T1000 (cell line): ENCODE measurements at regions not wholly inside any gene's neighbourhood (a gene's known extent, or its start where the extent isn't known, plus 50 kb on each side); places are given as distances from the start of the nearest gene placed in this dataset.
"Not testable (repeated sequence)": the region's sequence is repeated elsewhere in the genome, so short reads cannot be mapped to it uniquely, and the experiment has no call there.

Experiments
- DNase-seq: peaks from one replicate; lab custom pipeline; 2025; ENCODE audit warnings: mixed read lengths; lab: John Stamatoyannopoulos, UW

DNA sequence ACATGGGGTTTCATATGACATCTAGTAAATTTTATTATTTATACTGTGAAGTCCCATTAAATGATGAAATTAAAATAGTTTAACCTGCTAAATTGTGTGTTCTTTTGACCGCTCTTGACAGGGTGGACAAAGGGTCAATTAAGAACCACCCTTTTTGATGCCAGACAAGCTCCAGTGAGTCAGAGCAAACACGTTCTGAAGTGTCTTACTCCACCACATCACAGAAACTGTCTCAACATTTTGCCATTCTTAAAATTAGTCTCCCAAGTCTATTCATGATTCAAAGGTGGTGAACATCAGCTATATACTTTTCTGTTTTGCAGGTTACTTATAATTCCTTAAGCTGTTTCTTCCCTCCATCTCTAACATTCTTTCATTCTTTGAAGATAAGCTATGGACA lies 142.1 kb downstream of the SPATA31A6 start:
- DNase-seq, result not testable (repeated sequence)

DNA sequence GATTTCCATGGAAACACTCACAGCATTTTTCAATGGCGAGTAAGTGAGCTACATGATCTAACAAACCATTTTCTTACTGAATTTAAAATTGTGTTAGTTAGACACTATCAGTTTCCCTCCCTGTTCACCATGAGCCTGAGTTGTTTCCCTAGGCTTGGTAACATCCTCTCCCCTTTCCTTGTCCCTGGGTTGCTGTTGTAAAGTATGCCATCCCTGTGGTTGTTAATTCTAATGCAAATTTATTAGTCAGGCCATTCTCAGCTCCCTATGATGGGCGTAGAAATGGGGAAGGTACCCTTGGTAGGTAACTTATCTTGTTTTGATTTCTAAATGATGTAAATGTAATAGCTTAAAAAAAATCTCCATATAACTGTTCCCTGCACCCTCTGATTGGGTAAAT lies 143.0 kb downstream of the SPATA31A6 start:
- not testable (repeated sequence) for DNase-seq

DNA sequence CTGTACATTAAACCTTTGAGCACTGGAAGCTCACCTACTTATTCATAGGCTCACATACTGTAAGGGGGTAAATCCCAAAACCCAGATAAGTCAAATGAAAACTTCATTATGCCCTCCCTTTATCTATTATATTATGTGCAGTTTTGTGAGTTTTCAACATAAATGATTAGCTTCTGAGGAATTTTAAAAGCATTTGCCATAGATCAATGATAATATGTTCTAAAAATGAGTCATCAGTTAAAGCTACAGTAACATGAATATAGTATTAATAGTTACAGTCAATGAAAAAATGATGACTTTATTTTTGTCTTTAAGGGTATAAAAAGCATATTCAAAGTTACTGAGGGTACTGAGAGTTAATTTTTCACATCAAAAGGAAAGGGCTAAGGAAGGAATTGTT lies 151.9 kb downstream of the SPATA31A6 start:
- not testable (repeated sequence) for DNase-seq

DNA sequence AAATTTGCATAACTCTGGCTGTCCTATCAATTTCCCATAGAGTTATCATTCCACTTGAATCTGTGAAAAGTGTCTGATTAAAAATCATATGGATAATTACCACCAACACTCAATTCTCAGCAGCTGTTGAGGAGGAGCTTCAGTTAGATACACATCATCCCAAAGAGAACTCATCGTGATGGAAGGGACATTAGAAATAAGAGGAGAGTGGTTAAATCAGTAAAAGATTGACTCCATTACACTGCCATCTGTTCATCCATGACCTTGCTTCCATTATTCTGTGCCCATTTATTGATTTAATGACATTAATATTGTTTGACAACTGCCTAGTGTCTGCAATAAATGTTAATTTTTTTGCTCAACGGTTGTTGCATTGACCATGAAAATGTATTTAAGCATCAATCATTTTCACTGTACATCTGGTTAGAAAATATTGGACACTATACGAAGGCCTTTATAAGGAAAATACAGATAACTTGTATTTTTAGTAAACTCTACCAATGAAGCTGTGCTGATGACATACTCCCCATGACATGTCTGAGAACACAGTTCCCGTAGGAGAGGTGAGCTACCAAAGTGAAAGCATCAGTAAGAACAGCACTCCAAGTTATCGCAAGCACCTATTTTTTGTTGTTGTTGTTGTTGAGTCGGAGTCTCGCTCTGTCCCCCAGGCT lies 152.7 kb downstream of the SPATA31A6 start:
- not testable (repeated sequence) for DNase-seq

DNA sequence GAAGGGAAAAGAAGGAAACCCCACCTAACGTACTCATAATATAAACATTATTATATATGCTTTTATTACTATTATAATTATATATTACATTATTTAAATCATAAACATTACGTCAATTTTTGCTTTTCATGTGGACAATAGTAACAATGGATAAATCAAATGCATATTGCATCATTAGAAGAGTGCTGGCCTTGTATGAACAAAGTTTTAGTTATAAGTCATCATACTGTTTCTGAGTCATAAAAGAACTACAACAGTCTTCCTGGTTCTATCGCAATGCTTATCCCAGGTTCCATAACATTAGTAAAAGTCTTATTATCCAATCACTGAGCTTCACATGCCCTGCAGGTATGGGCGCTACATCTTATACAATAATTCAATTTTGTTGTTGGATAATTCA lies 154.8 kb downstream of the SPATA31A6 start:
- DNase-seq, result not testable (repeated sequence)

DNA sequence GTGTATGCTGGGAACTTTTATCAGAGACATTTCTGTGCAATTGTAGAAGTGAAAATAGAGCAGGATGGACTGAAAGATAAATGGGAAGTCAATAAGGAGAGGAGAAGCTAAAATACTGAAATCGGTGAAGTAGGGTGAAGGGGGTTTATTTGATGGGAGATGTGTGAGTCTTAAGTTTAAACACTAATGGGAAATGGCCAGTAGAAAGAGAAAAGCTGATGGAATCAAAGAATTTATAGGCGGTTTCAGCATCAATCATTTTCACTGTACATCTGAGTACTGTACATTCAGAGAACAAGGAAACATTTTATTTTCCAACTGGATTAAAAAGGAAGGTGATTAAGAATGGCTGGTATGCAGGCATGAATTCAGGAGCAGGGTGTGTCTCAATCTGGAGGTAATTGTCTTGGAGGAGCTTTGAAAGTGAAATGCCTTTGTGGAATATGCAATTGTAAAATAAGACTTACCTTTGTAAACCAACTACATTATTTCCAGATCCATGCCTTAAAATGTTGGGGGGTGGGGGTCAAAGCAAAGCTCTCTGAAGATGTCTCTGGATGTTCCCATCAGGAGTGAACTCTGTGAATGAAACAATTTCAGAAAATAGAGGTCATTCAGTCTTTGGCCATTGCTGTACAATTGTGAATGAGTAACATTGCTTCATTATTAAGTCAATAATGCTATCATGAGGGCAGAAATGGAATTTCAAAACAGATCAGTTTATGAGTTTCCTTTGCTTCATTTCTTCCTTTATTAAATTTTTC lies 156.4 kb downstream of the SPATA31A6 start:
- DNase-seq, result not testable (repeated sequence)

DNA sequence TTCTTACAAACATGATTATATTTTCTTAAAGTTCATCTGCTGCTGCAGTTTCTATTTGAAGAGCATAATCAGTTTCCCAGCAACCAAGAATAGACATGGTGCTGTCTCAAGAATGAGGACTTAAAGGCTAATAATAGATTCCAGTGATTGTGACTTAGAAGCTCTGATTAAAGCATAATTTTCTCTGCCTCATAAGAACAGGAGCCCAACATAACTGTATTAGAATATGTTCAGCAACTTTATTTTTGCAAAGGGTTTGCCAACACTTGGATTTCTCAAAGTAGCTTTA lies 156.9 kb downstream of the SPATA31A6 start:
- DNase-seq, result not testable (repeated sequence)

DNA sequence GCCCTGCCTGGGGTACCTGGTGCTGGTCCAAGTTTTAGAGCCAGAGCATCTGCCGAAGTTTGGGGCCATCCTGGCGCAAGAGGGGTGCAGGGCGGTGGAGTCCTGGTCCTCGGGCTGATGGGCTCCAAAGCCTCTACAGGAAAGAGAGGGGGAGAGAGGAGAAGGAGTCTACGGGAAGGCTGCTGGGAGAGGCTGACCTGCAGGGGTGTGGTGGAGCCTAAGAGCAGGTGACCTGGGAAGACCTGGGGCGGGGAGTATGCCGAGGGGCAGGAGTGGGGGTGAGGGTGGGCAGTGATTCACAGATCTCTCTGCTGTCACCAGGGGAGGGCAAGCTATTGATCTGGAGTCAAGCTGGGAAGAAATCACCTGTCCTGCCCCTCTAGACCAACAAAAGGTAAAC lies 158.4 kb downstream of the SPATA31A6 start:
- DNase-seq, result not testable (repeated sequence)

DNA sequence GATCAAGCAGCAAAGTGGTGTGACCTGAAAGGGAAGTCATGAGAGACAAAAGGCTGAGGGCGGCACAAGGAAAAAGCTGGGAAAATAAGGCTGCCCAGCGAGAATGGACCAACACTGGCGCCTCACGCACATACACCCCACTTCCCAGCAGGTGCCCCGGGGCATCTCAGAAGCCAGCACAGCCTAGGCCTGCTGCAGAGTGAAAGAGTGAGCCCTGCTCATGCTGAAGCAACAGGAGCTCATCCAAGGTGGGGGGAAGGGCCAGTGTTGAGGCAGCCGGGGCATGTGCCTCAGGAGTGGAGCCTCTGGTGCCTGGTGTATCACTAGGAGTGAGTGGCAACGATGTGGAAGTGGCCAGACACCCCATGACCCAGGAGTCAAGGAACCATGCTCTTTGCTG lies 158.8 kb downstream of the SPATA31A6 start:
- DNase-seq, result not testable (repeated sequence)

DNA sequence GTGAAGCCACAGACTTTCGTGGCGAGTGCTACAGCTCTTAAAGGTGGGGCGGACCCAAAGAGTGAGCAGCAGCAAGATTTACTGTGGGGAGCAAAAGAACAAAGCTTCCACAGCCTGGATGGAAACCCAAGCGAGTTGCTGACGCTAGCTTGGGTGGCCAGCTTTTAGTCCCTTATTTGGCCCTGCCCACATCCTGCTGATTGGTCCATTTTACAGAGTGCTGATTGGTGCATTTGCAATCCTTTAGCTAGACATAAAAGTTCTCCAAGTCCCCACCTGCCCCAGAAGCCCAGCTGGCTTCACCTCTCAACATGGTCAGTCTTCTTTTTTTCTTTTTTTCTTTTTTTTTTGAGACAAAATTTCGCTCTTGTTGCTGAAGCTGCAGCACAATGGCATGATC lies 161.0 kb downstream of the SPATA31A6 start:
- not testable (repeated sequence) for DNase-seq

DNA sequence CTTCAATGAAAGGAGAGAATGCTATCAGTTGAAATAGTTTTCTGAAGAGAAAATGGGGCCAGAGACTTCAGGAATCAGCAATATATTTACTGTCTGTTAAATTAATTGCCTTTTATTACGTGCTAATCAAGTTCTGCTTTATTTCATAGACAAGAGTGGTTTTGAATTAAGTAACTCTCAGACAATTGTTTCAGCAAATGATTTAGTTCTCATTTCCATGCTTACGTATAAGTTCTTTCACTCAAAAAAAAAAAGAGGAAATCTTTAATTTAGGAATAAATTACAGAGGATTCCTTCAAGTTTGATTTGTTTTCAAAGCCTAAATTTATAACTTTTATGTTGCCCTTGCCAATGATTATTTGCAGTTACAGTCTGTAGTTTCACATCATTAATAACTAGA lies 163.5 kb downstream of the SPATA31A6 start:
- DNase-seq, result not testable (repeated sequence)

DNA sequence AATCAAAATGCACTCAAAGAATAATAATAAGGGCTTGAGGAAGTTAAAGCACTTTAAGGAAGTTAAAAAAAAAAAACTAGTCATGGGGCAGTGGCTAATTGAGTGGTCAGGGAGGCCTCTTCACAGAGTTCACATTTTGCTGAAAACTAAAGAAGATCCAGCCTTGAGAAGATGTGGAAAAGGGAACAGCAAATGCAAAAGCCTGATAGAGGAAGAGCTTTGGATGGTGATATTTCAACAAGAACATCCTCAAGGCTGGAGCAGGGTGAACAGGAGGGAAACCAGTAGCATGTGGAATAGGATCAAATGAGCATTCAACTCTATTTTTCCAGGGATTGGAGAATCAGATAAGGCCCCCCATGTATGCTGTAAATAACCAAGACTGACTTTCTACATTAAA lies 165.7 kb downstream of the SPATA31A6 start:
- DNase-seq, result not testable (repeated sequence)

DNA sequence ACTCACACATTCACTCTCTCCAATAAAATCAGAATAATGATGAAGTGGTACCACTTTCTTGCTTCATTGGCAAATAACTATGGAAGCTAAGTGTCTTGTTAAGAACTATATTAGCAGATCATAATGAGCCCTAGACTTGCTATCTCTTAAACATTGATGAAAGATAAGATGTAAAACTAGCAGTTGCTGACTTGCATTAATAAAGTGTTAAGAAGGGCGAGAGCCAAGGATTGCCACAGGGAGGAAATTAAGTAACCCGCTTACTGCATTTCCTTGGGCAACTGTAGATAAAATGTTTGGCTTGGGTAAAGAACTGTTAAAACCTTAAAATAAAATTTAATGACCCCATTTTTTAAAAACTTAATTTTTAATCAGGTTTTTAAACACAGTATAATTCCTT lies 167.0 kb downstream of the SPATA31A6 start:
- DNase-seq, result not testable (repeated sequence)

DNA sequence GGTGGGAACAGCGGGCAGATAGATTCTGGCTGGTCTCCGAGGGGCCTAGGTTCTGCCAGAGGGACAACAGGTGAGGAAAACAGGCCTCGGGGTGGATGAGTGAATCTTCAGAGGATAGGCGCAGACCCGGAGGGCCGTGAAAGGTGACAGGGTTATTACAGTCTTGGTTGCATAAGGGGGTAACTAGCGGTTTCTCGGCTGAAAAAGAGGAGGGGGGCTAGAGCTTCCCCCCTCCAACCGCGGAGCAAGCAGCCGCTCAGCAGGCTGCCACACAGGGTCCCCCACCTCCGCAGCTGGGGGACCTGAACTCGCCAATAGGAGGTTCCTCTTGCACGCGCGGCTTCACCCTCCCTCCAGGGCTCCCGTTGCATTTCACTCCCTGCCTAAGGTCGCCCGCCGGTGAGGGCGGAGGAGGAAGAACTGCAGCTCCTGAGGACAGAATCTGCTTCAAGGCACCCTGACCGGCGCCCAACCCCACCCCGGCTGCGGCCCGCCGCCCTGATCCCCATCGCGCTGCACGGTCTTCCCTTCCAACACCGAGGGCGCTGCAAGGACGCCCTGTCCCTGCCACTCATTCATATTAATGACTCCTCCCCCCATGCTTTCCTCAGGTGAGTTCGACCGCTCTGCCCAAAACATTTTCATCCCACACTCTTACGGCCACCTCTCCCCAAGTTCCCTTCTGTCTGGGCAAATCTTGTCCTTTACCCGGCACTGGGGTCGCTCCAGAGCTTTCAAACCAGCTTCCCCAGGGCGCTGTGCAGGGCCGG lies 174.3 kb downstream of the SPATA31A6 start:
- not testable (repeated sequence) for DNase-seq

DNA sequence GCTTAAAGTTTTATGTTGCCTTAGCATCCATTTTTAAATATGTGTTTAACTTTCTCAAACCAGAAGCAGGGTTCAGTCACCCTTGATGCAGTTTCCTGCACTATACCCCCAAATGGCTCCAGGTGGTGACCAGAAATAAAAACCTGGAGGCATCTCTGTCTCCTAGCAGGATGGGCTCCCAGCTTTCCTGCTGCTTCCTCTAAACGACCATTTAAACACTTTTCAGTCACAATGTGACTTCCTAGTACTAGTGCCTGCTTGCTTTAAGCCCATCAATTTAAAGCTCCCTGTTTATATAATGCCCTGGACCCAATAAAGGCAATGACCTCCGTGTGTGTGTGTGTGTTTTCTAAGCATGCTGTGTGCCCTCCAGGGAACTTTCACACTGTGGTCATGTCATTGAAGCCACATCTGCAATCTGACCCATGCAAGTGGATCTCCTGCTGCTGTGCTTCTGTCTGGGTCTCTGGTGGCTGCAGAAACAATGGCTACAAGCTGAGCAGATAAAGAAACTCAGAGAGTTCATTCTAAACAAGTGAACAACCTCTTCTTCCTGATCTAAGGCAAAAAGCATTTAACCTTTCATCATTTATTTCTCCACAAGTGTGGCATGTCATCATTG lies 175.3 kb downstream of the SPATA31A6 start:
- DNase-seq, result not testable (repeated sequence)

DNA sequence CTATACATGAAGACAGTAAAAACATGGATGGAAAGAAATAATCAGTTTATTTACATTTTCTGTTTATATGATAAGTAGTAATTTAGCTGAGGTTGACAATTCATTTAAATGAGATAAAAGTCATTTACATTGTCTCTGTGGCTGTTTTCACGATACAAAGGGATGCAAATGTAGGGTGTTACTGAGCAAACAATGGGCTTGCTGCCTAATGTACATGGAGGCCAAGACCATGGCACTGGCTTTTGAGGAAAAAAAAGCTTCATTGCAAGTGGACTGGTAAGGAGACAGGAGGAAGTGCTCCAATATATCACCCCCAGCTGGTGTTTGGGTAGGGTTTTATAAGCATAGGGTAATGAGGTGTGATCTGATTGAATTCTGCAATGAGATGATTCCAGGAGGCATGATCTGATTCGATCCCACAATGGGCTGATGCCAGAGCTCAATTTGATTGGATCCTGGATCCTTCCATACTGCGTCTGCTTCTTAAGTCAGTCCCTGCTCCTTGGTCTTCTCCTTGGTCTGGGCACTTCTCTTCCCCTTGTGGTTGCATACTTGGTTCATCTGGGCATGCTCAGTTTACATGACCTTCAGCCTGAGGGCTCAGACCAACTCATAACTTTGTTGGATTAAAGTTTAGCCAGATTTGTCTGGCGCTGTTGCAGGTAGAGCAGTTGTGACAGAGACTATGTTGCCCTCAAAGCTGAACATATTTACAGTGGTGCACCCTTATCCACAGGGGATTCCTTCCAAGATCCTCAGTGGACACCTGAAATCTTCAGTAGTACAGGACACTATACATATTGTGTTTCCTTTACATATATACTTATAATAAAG lies 181.2 kb downstream of the SPATA31A6 start:
- not testable (repeated sequence) for DNase-seq

DNA sequence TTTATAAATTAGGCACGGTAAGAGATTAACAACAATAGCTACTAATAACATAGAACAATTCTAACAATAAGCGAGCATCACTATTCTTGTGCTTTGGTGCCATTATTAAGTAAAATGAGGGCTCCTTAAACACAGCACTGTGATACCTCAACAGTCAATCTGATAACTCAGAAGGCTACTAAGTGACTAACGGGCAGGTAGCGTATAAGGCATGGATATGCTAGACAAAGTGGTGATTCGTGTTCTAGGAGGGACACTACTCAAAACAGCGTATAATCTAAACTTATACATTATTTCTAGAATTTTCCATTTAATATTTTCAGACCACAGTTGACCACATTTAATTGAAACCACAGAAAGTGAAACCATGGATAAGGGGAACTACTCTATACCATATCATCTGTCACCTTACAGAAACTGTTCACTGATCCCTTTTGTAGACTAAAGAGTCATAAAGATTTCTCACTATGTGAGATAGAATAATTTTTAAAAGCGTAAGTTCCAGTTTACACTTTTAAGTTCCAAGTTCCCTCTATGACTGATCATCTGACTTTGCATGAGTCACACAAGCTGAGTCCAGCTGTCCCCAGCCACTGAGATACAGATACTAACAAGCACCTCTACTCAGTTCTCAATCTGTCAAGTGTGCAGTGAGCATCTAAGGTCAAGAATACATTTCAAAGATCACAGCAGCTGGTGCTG lies 181.9 kb downstream of the SPATA31A6 start:
- DNase-seq, result not testable (repeated sequence)

DNA sequence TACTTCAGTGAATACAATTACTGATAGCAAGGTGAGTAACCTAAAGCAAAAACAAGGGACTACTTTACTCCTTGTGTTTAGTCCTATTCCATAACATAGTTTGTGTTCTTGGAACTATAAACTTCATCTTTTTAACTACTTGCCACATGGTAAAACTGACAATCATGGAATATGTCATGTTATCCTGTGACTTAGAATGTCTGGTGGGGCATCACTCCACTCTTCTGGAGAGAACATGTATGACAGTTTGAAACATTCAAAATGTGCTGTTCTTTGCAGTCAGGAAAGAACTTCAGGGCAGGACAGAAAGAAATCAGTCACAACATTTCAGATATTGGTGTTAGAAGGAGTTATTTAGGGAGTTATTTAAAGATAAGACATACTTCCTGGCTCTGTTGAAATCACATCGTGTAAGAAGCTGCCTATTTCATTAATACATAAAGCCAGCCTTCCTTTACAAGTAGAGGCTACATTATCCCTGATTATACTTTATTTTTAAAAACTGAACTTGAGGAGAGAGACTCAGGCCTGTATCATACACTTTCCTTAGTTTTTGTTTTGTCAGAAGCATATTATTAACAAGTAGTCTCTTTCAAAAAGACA lies 184.9 kb downstream of the SPATA31A6 start:
- not testable (repeated sequence) for DNase-seq

DNA sequence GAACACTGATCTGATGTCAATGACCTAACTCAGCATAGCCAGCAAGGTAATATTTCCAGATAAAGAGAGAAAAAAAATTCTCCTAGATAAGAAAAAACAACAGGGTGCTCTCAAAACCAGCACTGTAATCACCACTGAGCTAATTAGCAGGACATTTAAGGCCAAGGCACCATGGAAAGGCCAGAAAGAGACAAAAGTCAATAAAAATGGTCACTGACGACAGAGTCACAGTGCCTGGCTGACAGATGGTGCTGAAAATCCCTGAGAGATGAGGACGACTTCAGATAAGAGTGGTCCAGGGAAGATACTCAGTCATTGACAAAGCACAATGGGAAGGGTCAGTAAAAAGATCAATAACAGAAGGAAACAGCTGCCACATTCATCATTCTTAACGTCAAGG lies 186.7 kb downstream of the SPATA31A6 start:
- DNase-seq, result not testable (repeated sequence)

DNA sequence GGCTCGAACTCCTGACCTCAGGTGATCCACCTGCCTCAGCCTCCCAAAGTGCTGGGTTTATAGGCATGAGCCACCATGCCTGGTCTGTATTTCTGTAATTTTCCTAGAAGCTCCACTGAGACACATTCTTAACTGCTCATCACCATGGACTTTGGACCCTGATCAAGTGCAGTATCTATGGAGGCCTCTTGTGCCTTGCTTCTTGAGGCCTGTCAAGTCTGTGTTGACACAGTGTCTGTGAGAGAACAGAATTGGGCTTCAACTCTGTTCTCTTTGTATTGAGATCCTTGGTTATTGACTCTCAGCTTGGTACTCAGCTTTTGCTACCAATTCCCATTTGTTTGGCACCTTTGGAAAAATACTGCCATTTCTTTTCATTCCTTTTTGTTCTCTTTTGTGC lies 188.0 kb downstream of the SPATA31A6 start:
- not testable (repeated sequence) for DNase-seq
